HEK293T (cell line): ENCODE measurements at regions not wholly inside any gene's neighbourhood (a gene's known extent, or its start where the extent isn't known, plus 50 kb on each side); places are given as distances from the start of the nearest gene placed in this dataset.
A peak's percentile ranks its signal among the peaks of the same experiment; 100 is the strongest.

Source experiments
- CTCF ChIA-PET: fragments of 350-600 bp; formaldehyde crosslinking; extraction: SDS; loops from one replicate; lab custom pipeline; 2021; ENCODE audit warnings: antibody characterized with exemption, inconsistent platforms; lab: Yijun Ruan, JAX
- POLR2A ChIA-PET: fragments of 350-600 bp; formaldehyde crosslinking; extraction: SDS; loops from one replicate; lab custom pipeline; 2020; ENCODE audit warnings: antibody characterized with exemption, inconsistent platforms; lab: Yijun Ruan, JAX
- DNase-seq: peaks from one replicate; pipeline ENCODE4 v3.0.0; 2012; ENCODE audit warnings: mixed read lengths; ENCODE audit errors: extremely low spot score
- ARNT ChIP-seq: fragments of 450-650 bp; IDR thresholded peaks from 2 replicates; pipeline ENCODE4 v1.6.1; 2017; ENCODE audit warnings: mild to moderate bottlenecking
- BHLHE40 ChIP-seq: fragments of 450-650 bp; IDR thresholded peaks from 2 replicates; pipeline ENCODE4 v1.6.1; 2016; ENCODE audit warnings: mild to moderate bottlenecking, moderate library complexity, borderline replicate concordance
- CTBP1 ChIP-seq: fragments of 450-650 bp; IDR thresholded peaks from 2 replicates; pipeline ENCODE4 v1.6.1; 2016; ENCODE audit warnings: borderline replicate concordance
- ELF4 ChIP-seq: fragments of 450-650 bp; IDR thresholded peaks from 2 replicates; pipeline ENCODE4 v1.6.1; 2017; ENCODE audit warnings: antibody characterized with exemption
- FOXA1 ChIP-seq: fragments of 450-650 bp; IDR thresholded peaks from 2 replicates; pipeline ENCODE4 v1.6.1; 2016; ENCODE audit warnings: mild to moderate bottlenecking
- FOXK2 ChIP-seq: fragments of 450-650 bp; IDR thresholded peaks from 2 replicates; pipeline ENCODE4 v1.6.1; 2016; ENCODE audit warnings: mild to moderate bottlenecking
- FOXM1 ChIP-seq: fragments of 450-650 bp; IDR thresholded peaks from 2 replicates; pipeline ENCODE4 v1.6.1; 2017; ENCODE audit warnings: mild to moderate bottlenecking, borderline replicate concordance
- HDGF ChIP-seq: fragments of 450-650 bp; IDR thresholded peaks from 2 replicates; pipeline ENCODE4 v1.6.1; 2017; ENCODE audit warnings: antibody characterized with exemption, borderline replicate concordance
- L3MBTL2 ChIP-seq: fragments of 450-650 bp; conservative IDR thresholded peaks from 2 replicates; pipeline ENCODE4 v1.6.1; 2016; ENCODE audit warnings: mild to moderate bottlenecking
- LEF1 ChIP-seq: fragments of 450-650 bp; IDR thresholded peaks from 2 replicates; pipeline ENCODE4 v1.6.1; 2017; ENCODE audit warnings: mild to moderate bottlenecking, borderline replicate concordance
- NFRKB ChIP-seq: fragments of 450-650 bp; IDR thresholded peaks from 2 replicates; pipeline ENCODE4 v1.6.1; 2016; ENCODE audit warnings: mild to moderate bottlenecking, moderate library complexity
- SP1 ChIP-seq: fragments of 450-650 bp; IDR thresholded peaks from 2 replicates; pipeline ENCODE4 v1.6.1; 2017
- SUZ12 ChIP-seq: fragments of 450-650 bp; IDR thresholded peaks from 2 replicates; pipeline ENCODE4 v1.6.1; 2016; ENCODE audit warnings: mild to moderate bottlenecking
- TARDBP ChIP-seq: fragments of 450-650 bp; IDR thresholded peaks from 2 replicates; pipeline ENCODE4 v1.6.1; 2016
- ZNF384 ChIP-seq: fragments of 450-650 bp; IDR thresholded peaks from 2 replicates; pipeline ENCODE4 v1.6.1; 2016
- TF ChIP-seq, protein P1 (sequence below): fragments of 450-650 bp; IDR thresholded peaks from 2 replicates; pipeline ENCODE4 v1.6.1; 2016

DNA sequence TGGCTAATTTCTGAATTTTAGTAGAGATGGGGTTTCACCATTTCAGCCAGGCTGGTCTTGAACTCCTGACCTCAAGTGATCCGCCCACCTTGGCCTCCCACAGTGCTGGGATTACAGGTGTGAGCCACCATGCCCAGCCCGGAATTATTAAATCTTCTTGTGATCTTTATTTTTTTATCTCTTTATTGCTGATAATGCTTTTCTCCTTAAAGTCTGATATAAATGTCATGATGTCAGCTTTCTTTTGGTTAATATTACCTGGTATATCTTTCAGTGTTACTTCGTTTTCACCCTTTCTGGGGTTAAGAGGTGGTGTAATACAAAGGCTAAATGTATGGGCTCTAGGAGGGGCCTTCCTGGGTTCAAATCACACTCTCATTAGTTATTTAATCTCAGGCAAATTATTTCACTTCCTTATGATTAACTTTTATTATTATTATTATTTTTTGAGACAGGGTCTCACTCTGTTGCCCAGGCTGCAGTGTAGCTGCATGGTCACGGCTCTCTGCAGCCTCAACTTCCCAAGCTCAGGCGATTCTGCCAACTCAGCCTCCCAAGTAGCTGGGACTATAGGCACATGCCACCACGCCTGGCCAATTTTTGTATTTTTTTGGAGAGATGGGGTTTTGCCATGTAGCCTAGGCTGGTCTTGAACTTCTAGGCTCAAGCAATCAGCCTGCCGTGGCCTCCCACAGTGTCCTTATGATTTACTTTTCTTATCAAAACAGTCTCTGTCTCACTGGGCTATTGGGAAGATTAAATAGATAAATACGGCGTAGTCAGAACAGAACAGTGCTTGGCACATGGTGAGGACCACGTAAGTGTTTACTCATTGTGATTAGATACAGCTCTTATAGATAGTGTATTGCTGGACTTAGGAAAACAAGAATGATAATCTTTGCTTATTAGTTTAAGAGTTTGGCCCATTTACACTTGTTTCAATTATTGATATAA is 216.5 kb downstream of the URB2 start:
- DNase-seq, result no peak
- no peak for TF ChIP-seq FOXA1
- TF ChIP-seq, protein P1, sequence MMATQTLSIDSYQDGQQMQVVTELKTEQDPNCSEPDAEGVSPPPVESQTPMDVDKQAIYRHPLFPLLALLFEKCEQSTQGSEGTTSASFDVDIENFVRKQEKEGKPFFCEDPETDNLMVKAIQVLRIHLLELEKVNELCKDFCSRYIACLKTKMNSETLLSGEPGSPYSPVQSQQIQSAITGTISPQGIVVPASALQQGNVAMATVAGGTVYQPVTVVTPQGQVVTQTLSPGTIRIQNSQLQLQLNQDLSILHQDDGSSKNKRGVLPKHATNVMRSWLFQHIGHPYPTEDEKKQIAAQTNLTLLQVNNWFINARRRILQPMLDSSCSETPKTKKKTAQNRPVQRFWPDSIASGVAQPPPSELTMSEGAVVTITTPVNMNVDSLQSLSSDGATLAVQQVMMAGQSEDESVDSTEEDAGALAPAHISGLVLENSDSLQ, result no peak
- no peak for TF ChIP-seq FOXM1
- POLR2A ChIA-PET, result no interaction called here
- CTCF ChIA-PET, result no interaction called here

DNA sequence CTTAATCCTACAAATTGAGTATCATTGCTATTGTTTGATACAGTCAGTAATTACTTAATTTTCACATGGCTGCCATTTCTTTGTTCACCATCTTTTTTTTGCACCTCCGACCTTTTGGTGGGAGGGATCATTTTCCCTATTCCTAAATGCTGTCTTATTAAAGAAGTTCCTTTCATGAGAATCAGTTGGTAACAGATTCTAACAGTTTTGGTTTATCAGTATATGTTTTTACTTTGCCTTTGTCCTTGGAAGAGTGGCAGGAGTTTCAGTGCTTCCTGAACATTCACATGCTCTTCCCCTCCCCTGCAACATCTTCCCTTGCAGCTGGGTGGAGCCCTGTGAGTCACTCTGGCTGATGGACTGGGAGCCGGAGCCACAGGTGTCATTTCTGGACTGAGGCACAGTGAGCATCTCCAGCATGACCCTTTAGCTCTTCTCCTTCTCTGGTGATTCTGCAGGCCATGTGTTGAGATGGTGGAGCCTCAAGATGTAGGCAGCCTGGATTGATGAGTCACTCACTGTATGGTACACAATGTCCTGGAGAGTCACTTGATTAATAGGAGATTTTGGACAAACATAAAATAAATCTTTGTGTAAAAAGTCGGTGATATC is 217.7 kb downstream of the URB2 start:
- peak; percentile 53 for DNase-seq
- ChIA-PET CTCF (interaction anchor here (0.6 kb wide), 1 partner anchor 17 kb away, joined by 3 read pairs; no protein-coding TSS in a partner anchor), POLR2A (no interaction called here)
- TF ChIP-seq, protein P1, result peak; percentile 82
- no peak for TF ChIP-seq ELF4

DNA sequence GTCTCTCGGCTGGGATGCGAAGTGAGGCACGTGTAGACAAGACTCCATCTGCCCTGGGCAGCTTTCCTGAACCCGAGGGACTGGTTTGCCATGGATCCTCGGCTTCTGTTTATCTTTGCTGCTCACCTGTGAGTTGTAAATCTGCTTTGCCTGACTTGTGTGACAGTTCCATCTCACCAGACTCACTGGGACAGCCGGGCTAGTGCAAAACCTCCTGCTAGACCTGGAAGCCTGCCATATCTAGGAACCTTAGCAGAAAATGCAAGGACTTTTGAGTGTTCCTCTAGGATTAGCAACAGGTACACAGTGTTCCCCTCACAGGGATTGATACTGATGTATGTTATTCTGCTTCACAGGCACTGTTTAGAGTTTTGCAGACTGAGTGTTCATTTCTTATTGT is 218.6 kb downstream of the URB2 start:
- ChIA-PET CTCF (no interaction called here), POLR2A (no interaction called here)
- no peak for DNase-seq
- no peak for TF ChIP-seq ELF4
- no peak for TF ChIP-seq CTBP1
- TF ChIP-seq NFRKB, result no peak
- TF ChIP-seq, protein P1, result no peak
- TF ChIP-seq FOXM1, result no peak
- no peak for TF ChIP-seq LEF1
- TF ChIP-seq BHLHE40, result no peak
- TF ChIP-seq SP1, result no peak
- TF ChIP-seq ARNT, result no peak
- no peak for TF ChIP-seq FOXA1
- no peak for TF ChIP-seq FOXK2
- no peak for TF ChIP-seq SUZ12
- TF ChIP-seq L3MBTL2, result no peak
- TF ChIP-seq HDGF, result no peak
- no peak for TF ChIP-seq ZNF384
- no peak for TF ChIP-seq TARDBP

DNA sequence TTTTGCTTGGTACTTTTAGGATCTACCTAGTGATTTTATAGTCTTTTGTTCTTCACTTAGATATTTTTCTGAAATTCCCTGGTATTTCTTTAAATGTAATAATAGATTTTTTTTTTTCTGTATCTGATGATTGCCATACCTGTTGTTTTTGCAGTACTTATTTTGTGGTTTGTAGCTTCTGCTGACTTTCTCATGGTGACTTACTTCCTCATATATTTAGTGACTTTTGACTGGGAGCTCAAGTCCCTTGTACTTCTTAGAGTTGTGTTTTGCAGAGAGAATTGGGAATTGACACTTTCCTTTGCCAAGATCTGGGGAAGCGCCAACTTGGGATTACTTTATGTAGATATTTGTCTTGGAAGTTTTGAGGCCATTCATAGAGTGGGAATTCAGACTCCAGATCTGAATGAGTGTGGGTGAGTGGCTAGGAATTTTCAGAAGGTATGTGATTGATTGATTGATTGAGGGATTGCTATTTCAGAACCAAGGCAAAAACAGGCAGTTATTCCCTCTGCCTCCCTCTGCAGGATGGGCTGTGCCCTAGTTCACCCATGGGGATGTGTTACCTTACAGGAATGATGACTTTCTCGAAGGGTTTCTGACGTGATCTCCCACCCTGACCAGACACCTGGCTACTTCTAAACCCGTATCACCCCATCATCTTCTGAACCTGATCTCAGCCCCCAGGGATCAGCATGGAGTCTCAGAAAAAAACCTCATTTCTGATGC is 219.5 kb downstream of the URB2 start:
- CTCF ChIA-PET, result interaction anchor here (0.6 kb wide), 1 partner anchor 30 kb away, joined by 3 read pairs; no protein-coding TSS in a partner anchor
- no peak for DNase-seq

DNA sequence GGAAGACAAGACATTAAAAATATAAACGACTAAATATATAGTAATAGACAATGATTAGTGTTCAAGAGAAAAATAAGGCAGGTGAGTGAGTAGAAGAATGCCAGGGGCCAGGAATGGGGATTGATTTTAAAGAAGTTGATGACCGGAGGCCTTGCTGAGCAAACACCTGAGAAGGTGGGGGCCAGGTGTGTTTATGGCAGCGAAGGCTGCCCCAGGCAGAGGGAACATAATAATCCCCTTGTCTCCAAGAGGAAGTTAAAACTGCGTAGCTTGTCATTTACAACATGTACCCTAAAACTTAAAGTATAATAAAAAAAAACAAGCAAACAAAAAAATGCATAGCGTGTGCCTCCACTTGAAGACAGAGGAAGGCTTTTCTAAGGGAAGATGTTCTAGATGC is 220.3 kb downstream of the URB2 start:
- no peak for DNase-seq
- ChIA-PET CTCF (no interaction called here), POLR2A (no interaction called here)
- no peak for TF ChIP-seq ZNF384
- TF ChIP-seq, protein P1, result no peak
- TF ChIP-seq NFRKB, result no peak
- no peak for TF ChIP-seq SP1
- no peak for TF ChIP-seq ELF4
- no peak for TF ChIP-seq TARDBP
- TF ChIP-seq LEF1, result no peak
- TF ChIP-seq HDGF, result no peak
- TF ChIP-seq CTBP1, result no peak
- TF ChIP-seq L3MBTL2, result no peak
- TF ChIP-seq SUZ12, result no peak
- TF ChIP-seq FOXK2, result no peak
- TF ChIP-seq BHLHE40, result no peak
- TF ChIP-seq FOXA1, result no peak

More for the DNA sequence above, 219.5 kb downstream of the URB2 start:
- POLR2A ChIA-PET, result no interaction called here
- TF ChIP-seq ELF4 (no peak), SP1 (no peak), TARDBP (no peak), CTBP1 (no peak), SUZ12 (no peak)
